ENCODE measurements at regions not wholly inside any gene's neighbourhood (a gene's known extent, or its start where the extent isn't known, plus 50 kb on each side); places are given as distances from the start of the nearest gene placed in this dataset.

GRCh38 chr9:129394886-129395279 lies 216.8 kb upstream of the IER5L start:
- Histone ChIP-seq H3K27me3 (ENCODE audit: low read length) (no peaks in the 10 kb centered on the region), H3K9ac (ENCODE audit: low read length) (no peak overlapping the region), H3K4me2 (ENCODE audit: low read length) (no peak overlapping the region), H3K9me2 (replicated peaks; ENCODE audit: low read length) (no peaks in the 10 kb centered on the region), H3K4me1 (ENCODE audit: insufficient read depth, low read length) (no peaks in the 10 kb centered on the region), H2AFZ (ENCODE audit: low read length) (no peak overlapping the region), H3K36me3 (ENCODE audit: low read depth, low read length) (no peaks in the 10 kb centered on the region), H3K27ac (ENCODE audit: low read length) (no peak overlapping the region), H3K79me2 (ENCODE audit: low read length) (no peaks in the 10 kb centered on the region), H3K9me3 (ENCODE audit: low read length) (no peaks in the 10 kb centered on the region), H4K20me1 (ENCODE audit: low read length) (no peaks in the 10 kb centered on the region), H3F3A (ENCODE audit: low read length, unreplicated experiment) (no peaks in the 10 kb centered on the region), H3K4me3 (ENCODE audit: low read length) (no peak overlapping the region)
- no peak for DNase-seq
- no peak for ATAC-seq
- ChIA-PET POLR2A (ENCODE audit: unreplicated experiment) (no interaction called here), CTCF (no interaction called here)
- no peak for TF ChIP-seq EZH2phosphoT487 (IDR thresholded peaks at IDR 0.05; ENCODE audit: borderline replicate concordance, low read length)
- TF ChIP-seq, protein P1, sequence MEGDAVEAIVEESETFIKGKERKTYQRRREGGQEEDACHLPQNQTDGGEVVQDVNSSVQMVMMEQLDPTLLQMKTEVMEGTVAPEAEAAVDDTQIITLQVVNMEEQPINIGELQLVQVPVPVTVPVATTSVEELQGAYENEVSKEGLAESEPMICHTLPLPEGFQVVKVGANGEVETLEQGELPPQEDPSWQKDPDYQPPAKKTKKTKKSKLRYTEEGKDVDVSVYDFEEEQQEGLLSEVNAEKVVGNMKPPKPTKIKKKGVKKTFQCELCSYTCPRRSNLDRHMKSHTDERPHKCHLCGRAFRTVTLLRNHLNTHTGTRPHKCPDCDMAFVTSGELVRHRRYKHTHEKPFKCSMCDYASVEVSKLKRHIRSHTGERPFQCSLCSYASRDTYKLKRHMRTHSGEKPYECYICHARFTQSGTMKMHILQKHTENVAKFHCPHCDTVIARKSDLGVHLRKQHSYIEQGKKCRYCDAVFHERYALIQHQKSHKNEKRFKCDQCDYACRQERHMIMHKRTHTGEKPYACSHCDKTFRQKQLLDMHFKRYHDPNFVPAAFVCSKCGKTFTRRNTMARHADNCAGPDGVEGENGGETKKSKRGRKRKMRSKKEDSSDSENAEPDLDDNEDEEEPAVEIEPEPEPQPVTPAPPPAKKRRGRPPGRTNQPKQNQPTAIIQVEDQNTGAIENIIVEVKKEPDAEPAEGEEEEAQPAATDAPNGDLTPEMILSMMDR (conservative IDR thresholded peaks at IDR 0.05; ENCODE audit: low read depth, low read length), result no peak
- no peak for TF ChIP-seq EZH2 (IDR thresholded peaks at IDR 0.05; ENCODE audit: low read length, unreplicated experiment)
- BruUV-seq (replicated peaks), result no TSS peak
- intact Hi-C loops (cut with micrococcal nuclease), result no loop called here

DNA sequence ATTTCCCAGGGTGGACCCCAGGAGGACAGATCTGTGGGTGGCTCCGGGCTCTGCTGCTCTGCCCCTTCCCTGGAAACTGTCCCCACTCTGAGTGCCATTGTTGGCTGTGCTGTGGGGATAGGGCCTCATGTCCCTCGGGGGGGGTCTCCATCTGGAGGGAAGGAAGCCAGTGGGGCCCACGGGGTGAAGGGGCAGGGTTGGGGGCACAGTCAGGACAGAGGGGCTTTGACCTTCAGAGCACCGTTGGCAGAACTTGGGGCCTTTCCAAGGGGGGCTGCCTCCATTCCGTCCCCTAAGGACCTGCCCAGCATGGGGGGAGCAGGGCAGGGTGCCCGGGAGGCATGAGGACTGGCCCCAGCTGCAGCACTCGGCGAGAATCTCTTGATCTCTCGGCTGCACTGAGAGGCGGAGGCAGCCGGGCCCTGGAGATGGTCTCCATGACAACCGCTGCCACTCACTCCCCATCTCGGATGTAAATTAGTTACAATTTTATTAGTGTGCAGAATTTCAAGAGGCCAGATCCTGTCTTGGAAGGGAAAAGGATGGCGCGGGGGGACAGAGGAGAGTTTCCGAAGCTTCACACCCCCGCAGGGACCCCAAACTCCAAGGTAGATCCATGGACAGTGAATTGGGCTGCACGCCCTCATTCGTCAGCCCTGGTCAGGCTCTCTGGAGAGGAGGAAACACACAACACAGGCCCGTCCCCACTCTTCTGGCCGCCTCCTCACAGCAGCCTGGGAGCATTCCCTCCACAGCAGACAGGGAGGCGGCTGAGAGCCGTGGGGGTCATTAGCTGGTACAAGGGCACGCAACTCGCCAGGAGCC lies 216.2 kb upstream of the IER5L start:
- ATAC-seq, result no peak
- intact Hi-C loops (cut with micrococcal nuclease), result no loop called here
- no peaks in the 10 kb centered on the region for H3K9me3 ChIP-seq (ENCODE audit: low read length)
- CTCF ChIA-PET, result no interaction called here
- no peaks in the 10 kb centered on the region for H4K20me1 ChIP-seq (ENCODE audit: low read length)
- no peaks in the 10 kb centered on the region for H3K4me1 ChIP-seq (ENCODE audit: insufficient read depth, low read length)
- H3K79me2 ChIP-seq (ENCODE audit: low read length), result no peaks in the 10 kb centered on the region
- BruUV-seq (replicated peaks), result no TSS peak
- no peaks in the 10 kb centered on the region for H3K27me3 ChIP-seq (ENCODE audit: low read length)
- TF ChIP-seq, protein P1 (conservative IDR thresholded peaks at IDR 0.05; ENCODE audit: low read depth, low read length), result no peak
- H3K4me3 ChIP-seq (ENCODE audit: low read length), result no peak overlapping the region
- no peak for DNase-seq
- no peak overlapping the region for H3K9ac ChIP-seq (ENCODE audit: low read length)
- H3K27ac ChIP-seq (ENCODE audit: low read length), result no peak overlapping the region
- H3K36me3 ChIP-seq (ENCODE audit: low read depth, low read length), result no peaks in the 10 kb centered on the region
- H2AFZ ChIP-seq (ENCODE audit: low read length), result no peak overlapping the region
- H3K9me2 ChIP-seq (replicated peaks; ENCODE audit: low read length), result no peaks in the 10 kb centered on the region
- no peaks in the 10 kb centered on the region for H3F3A ChIP-seq (ENCODE audit: low read length, unreplicated experiment)
- no peak overlapping the region for H3K4me2 ChIP-seq (ENCODE audit: low read length)
- POLR2A ChIA-PET (ENCODE audit: unreplicated experiment), result no interaction called here

GRCh38 chr9:129393064-129393463 lies 215.0 kb upstream of the IER5L start:
- Histone ChIP-seq H3K9ac (ENCODE audit: low read length) (no peak overlapping the region), H3K27ac (ENCODE audit: low read length) (no peak overlapping the region), H3K36me3 (ENCODE audit: low read depth, low read length) (no peaks in the 10 kb centered on the region), H3K4me2 (ENCODE audit: low read length) (no peak overlapping the region), H3K4me3 (ENCODE audit: low read length) (no peak overlapping the region), H3K27me3 (ENCODE audit: low read length) (no peaks in the 10 kb centered on the region), H3K9me3 (ENCODE audit: low read length) (no peaks in the 10 kb centered on the region), H3K79me2 (ENCODE audit: low read length) (no peaks in the 10 kb centered on the region), H3K9me2 (replicated peaks; ENCODE audit: low read length) (no peaks in the 10 kb centered on the region), H3K4me1 (ENCODE audit: insufficient read depth, low read length) (no peaks in the 10 kb centered on the region), H2AFZ (ENCODE audit: low read length) (no peak overlapping the region), H3F3A (ENCODE audit: low read length, unreplicated experiment) (no peaks in the 10 kb centered on the region), H4K20me1 (ENCODE audit: low read length) (no peaks in the 10 kb centered on the region)
- DNase-seq (no peak), ATAC-seq (no peak)
- intact Hi-C loops (cut with micrococcal nuclease), result no loop called here
- ChIA-PET POLR2A (ENCODE audit: unreplicated experiment) (no interaction called here), CTCF (no interaction called here)
- TF ChIP-seq, protein P1 (conservative IDR thresholded peaks at IDR 0.05; ENCODE audit: low read depth, low read length), result no peak
- TF ChIP-seq EZH2 (IDR thresholded peaks at IDR 0.05; ENCODE audit: low read length, unreplicated experiment), result no peak
- no peak for TF ChIP-seq EZH2phosphoT487 (IDR thresholded peaks at IDR 0.05; ENCODE audit: borderline replicate concordance, low read length)
- BruUV-seq (replicated peaks), result no TSS peak

Data from PC-3 (cell line).